ENCODE measurements at regions not wholly inside any gene's neighbourhood (a gene's known extent, or its start where the extent isn't known, plus 50 kb on each side); places are given as distances from the start of the nearest gene placed in this dataset.

- no peak for ATAC-seq
- DNase-seq: no peak
- H3K27me3 ChIP-seq: no peaks in the 10 kb centered on the region
- H3K9me3 ChIP-seq: no peaks in the 10 kb centered on the region
- no peaks in the 10 kb centered on the region for H3K4me1 ChIP-seq
- no peak for TF ChIP-seq POLR2A (IDR thresholded peaks at IDR 0.05)
- TF ChIP-seq, protein P1, sequence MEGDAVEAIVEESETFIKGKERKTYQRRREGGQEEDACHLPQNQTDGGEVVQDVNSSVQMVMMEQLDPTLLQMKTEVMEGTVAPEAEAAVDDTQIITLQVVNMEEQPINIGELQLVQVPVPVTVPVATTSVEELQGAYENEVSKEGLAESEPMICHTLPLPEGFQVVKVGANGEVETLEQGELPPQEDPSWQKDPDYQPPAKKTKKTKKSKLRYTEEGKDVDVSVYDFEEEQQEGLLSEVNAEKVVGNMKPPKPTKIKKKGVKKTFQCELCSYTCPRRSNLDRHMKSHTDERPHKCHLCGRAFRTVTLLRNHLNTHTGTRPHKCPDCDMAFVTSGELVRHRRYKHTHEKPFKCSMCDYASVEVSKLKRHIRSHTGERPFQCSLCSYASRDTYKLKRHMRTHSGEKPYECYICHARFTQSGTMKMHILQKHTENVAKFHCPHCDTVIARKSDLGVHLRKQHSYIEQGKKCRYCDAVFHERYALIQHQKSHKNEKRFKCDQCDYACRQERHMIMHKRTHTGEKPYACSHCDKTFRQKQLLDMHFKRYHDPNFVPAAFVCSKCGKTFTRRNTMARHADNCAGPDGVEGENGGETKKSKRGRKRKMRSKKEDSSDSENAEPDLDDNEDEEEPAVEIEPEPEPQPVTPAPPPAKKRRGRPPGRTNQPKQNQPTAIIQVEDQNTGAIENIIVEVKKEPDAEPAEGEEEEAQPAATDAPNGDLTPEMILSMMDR (IDR thresholded peaks at IDR 0.05): no peak
- H3K4me3 ChIP-seq: no peak overlapping the region
- H3K27ac ChIP-seq: no peak overlapping the region
- 47% methylated on average over 1 of the region's 1 CpG for WGBS (ENCODE audit: insufficient coverage, low coverage, low lambda C conversion rate, missing lambda C conversion rate)
- no peaks in the 10 kb centered on the region for H3K36me3 ChIP-seq
- intact Hi-C loops (cut with DNase I): no loop called here
Measured at GRCh38 chr12:40431169-40431568, 206.4 kb downstream of the LRRK2 start.

- H3K9me3 ChIP-seq: no peaks in the 10 kb centered on the region
- no peaks in the 10 kb centered on the region for H3K36me3 ChIP-seq
- no peak for TF ChIP-seq POLR2A (IDR thresholded peaks at IDR 0.05)
- TF ChIP-seq, protein P1 (IDR thresholded peaks at IDR 0.05): no peak
- ATAC-seq: no peak
- intact Hi-C loops (cut with DNase I): no loop called here
- no peak overlapping the region for H3K27ac ChIP-seq
- no peaks in the 10 kb centered on the region for H3K27me3 ChIP-seq
- DNase-seq: no peak
- H3K4me1 ChIP-seq: no peaks in the 10 kb centered on the region
- WGBS (ENCODE audit: insufficient coverage, low coverage, low lambda C conversion rate, missing lambda C conversion rate): 18% methylated on average over 2 of the region's 2 CpGs
- no peak overlapping the region for H3K4me3 ChIP-seq
Measured at GRCh38 chr12:40435251-40435650, 210.5 kb downstream of the LRRK2 start.

- ATAC-seq (no peak), DNase-seq (no peak)
- Histone ChIP-seq H3K4me1 (no peaks in the 10 kb centered on the region), H3K9me3 (no peaks in the 10 kb centered on the region), H3K4me3 (no peak overlapping the region), H3K27me3 (no peaks in the 10 kb centered on the region), H3K36me3 (no peaks in the 10 kb centered on the region), H3K27ac (no peak overlapping the region)
- TF ChIP-seq, protein P1 (IDR thresholded peaks at IDR 0.05): no peak
- TF ChIP-seq POLR2A (IDR thresholded peaks at IDR 0.05): no peak
- WGBS (ENCODE audit: insufficient coverage, low coverage, low lambda C conversion rate, missing lambda C conversion rate): 75% methylated on average over 2 of the region's 2 CpGs
- intact Hi-C loops (cut with DNase I): no loop called here
Measured at GRCh38 chr12:40435951-40436350, 211.2 kb downstream of the LRRK2 start.

GRCh38 chr12:40436564-40436963 lies 211.8 kb downstream of the LRRK2 start:
- TF ChIP-seq, protein P1 (IDR thresholded peaks at IDR 0.05): no peak
- no peak for TF ChIP-seq POLR2A (IDR thresholded peaks at IDR 0.05)
- Histone ChIP-seq H3K4me1 (no peaks in the 10 kb centered on the region), H3K27ac (no peak overlapping the region), H3K9me3 (no peaks in the 10 kb centered on the region), H3K36me3 (no peaks in the 10 kb centered on the region), H3K27me3 (no peaks in the 10 kb centered on the region), H3K4me3 (no peak overlapping the region)
- 47% methylated on average over 3 of the region's 3 CpGs for WGBS (ENCODE audit: insufficient coverage, low coverage, low lambda C conversion rate, missing lambda C conversion rate)
- no peak for ATAC-seq
- no peak for DNase-seq
- intact Hi-C loops (cut with DNase I): no loop called here
